ENCODE measurements at regions not wholly inside any gene's neighbourhood (a gene's known extent, or its start where the extent isn't known, plus 50 kb on each side); places are given as distances from the start of the nearest gene placed in this dataset.

DNA sequence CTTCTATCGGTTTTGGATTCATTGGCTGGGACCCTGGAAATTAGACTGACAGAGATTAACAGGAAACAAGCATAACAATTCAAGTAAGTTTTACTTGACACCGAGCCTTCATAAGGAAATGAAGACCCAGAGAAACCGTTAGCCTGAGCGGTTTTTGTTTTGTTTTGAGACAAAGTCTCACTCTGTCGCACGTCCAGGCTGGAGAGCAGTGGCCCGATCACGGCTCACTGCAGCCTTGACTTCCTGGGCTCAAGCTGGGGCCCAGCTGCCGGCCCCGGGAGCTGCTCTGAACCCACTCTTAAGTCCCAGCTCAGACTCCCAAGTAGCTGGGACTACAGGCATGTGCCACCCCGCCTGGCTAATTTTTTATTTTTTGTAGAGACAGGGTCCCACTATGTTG lies 321.3 kb downstream of the SEC14L1 start:
- FAIRE-seq = no peak

DNA sequence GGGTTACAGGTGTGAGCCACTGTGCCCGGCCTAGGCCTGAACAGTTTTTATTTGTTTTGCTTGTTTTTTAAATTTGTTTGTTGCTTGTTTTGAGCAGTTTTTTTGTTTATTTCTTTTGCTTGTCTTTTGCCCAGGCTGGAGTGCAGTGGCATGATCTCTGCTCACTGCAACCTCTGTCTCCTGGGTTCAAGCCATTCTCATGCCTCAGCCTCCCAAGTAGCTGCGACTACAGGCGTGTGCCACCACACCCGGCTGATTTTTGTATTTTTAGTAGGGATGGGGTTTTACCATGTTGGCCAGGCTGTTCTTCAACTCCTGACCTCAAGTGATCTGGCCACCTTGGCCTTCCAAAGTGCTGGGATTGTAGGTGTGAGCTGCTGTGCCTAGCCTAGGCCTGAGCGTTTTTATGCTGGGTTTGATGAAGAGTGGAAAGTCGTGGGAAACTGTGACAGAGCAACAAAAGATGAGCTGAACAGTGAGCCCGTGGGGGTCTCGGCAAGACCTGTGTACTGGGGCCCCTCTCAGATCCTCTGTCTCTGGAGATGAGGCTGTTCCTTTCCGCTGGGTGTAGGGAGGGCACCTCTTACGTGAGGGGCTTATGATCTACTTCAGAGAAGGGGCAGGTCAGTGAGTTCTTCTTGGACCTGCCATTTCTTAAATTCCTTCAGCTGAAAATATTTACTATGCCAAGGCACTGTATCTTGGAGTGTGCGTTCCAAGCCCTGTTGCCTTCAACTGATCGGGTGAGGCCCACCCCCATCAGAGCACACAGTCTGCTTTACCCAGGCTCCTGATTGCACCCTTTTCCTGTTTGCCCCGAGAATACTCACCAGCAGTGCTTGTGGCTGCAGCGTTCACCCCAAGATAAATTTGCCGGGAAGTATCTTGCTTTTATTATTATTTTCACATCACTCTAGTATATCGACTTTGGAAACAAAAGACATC lies 322.1 kb downstream of the SEC14L1 start:
- FAIRE-seq = no peak

DNA sequence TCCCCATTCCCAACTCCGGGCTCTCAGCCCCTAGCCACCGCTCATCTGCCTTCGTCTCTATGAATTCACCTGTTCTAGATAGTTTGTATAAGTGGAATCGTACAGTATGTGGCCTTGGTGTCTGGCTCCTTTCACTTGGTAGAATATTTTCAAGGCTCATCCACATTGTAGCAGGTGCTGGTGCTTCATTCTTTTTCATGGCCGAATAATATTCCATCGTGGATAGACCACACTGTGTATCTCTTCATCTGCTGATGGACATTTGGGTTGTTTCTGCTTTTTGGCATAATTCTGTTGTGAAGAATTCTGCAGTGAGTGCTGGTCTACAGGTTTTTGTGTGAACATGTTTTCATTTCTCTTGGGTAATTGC lies 324.2 kb downstream of the SEC14L1 start:
- no peak for FAIRE-seq

DNA sequence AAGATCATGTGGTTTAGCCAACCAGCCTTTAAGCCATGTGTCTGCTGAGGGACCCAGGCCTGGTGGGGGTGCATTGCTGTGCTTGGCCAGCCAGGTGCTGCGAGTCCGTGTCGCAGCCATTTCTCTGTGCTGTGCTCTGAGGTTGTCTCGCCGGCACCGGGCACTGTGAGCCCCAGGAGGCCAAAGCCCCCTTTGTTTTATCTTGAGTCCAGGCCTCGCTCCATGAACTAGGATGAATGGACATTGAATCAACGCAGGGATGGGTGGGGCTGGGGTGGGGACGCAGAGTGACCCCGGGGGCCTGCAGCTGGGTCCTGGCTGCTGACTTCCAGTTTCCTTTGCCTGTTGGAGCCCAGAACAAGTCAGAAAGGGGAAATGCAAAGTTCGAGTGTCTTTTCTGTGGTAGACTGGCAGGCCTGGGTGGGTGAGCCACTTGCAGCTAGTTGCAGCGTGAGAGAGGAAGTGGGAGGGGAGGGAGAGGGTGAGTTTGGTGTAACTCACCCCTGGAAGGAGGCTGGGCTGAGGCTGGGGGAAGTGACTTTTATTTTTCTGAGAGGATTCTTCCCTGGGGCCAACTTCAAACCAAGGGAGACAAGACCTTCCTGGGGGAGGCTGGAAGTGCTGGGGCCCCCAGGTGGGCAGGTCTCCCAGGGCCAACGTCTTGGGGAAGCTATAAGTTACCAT lies 324.7 kb downstream of the SEC14L1 start:
- no peak for FAIRE-seq

DNA sequence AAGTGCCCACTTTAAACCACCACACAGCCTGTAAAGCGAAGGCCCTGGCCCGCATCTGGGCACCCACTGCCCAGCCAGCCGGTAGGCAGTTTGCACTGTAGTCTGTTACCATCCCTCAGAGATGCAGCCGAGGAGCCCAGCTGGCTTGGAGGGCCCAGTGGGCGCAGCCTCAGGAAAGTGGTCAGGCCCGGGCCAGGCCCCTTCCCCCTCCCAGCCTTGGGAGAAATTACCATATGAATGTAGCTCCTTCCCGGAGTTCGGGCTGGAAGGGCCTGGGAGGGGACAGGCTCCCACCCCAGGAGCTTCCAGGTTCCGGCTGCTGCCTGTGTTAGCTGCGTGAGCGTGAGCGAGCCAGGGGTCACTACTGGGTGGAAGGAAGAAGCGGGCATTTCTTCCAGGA lies 325.4 kb downstream of the SEC14L1 start:
- FAIRE-seq = no peak

GRCh38 chr17:77466596-77467223 lies 325.9 kb downstream of the SEC14L1 start:
- no peak for FAIRE-seq

- no peak for FAIRE-seq
Measured at GRCh38 chr17:77467521-77467920, 326.8 kb downstream of the SEC14L1 start.

- FAIRE-seq = no peak
Measured at GRCh38 chr17:77468897-77469296, 328.1 kb downstream of the SEC14L1 start.

GRCh38 chr17:77470330-77470786 lies 329.6 kb downstream of the SEC14L1 start:
- no peak for FAIRE-seq

- FAIRE-seq = no peak
Measured at GRCh38 chr17:77470800-77471733, 330.3 kb downstream of the SEC14L1 start.

DNA sequence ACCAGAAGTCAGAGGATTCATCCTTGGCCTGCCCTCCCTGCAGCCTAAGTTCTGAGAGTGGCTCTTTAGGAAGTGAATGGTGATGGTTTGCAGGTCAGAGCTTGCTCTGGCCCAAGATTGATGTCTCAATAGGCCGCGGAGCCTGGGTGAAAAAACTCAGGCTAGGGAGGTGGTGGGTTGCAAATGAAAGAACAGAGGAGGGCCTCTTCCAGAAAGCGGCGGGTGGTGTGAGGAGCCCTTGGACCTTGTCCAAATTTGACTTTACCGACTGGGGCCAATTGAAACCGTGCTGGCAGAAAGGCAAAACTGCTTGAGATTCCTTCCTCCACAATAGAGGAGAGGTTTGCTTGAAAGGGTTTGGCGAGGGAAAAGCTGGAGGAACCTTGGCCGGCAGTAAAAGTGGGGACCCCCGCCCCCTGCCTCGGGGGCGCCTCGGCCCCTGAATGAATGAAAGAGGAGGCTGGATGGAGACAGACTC lies 331.3 kb downstream of the SEC14L1 start:
- no peak for FAIRE-seq

GRCh38 chr17:77472468-77473310 lies 331.9 kb downstream of the SEC14L1 start:
- FAIRE-seq = no peak

DNA sequence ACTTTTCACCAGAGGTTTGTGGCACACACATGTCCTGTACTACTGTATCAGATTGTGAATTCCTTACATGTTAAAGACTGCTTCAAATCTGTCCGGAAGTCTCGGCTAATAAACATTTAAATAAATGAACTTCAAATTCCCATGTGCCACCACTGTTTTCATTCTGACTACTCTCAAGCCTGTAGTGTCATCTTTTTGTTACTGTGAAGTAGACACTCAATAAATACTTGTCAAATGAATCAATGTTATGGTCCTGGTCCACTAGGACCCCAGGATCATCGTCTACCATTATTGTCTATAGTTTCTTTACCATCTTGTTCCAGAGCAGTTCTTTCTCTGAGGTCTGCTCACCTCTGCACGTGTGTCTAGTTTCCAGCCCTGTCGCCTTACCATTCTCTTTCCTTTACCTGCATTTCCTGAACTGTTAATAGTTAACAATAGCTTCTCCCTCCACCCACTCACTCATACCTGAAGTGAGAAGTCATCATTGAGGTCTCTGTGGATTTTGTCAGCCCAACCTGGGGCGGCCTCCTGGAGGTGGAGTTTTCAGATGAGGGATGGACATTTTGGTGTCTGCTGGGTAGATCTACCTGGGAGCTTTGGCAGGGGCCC lies 333.0 kb downstream of the SEC14L1 start:
- FAIRE-seq = no peak

DNA sequence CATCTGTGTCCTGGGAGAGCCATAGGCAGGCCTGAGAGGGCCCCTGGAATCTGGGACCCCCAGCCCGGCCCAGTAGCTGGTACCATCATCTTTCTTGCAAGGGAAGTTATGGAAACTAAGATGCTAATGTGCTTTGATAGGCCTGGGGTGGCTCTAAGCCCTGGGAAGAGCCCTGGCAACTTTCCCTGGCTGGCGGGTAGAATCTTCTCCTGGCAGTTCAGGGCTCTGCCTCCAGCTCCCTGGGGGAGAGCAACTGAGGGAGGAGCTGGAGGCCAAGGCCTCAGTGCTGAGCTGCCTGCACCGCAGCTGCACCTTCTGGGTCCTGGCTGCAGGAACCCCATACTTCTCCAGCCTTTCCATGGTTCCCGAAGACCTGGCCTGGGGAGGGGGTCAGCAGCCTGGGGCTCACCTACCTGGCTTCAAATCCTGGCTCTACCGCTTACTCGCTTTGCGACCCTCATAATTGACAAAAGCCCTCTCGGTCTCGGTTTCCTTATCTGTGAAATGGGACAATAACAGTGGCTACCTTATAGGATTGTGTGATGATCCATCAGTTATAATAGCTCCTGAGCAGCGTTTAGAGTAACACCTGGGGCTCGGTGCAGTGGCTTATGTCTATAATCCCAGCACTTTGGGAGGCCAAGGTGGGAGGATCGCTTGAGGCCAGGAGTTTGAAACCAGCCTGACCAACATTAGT lies 333.7 kb downstream of the SEC14L1 start:
- no peak for FAIRE-seq

DNA sequence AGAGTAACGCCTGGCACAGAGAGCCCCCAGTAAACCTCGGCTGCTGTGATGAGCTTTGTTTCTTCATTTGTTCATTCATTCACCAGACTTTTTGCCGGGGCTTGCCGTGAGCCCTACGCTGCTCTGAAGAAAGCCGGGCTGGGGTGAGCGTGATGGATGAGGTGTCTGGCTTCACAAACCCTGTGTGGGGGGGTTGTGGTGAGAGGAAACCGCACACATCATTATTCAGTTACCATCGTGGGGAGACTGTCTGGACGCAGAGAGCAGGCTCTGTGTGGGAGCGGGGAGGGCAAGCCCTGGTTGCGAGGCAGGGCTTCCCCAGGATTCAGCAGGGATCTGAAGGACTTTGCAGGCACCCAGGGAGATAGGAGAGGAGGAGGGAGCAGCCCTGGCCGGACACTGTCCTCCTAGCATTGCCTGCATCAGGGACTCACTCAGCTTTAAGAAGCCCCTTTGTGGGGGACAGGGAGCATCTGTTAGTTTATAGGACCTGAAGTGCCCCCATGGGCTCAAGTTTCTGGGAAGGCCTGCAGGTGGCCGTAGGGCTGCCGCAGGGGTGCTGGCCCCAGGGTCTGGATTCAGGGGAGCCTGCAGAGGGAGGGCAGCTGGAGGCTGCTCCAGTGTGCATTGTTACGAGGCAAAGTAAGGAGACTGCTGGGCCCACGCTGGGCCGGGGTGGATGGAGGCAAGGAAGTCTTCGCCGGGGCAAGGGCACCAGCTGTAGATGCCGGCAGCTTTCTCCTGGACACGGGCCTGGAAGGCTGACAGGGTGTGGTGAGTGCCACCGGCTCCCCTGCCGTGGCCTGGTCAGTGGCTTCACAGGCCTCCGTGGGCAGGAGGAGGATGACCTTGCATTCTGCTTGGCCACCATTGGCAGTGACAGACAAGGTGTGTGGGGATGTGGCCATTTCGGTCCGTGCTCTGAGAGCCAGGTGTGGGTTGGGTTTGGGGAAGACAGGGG lies 334.5 kb downstream of the SEC14L1 start:
- FAIRE-seq = no peak

- FAIRE-seq = no peak
Measured at GRCh38 chr17:77476006-77476405, 335.2 kb downstream of the SEC14L1 start.

GRCh38 chr17:77476498-77476897 lies 335.7 kb downstream of the SEC14L1 start:
- no peak for FAIRE-seq

DNA sequence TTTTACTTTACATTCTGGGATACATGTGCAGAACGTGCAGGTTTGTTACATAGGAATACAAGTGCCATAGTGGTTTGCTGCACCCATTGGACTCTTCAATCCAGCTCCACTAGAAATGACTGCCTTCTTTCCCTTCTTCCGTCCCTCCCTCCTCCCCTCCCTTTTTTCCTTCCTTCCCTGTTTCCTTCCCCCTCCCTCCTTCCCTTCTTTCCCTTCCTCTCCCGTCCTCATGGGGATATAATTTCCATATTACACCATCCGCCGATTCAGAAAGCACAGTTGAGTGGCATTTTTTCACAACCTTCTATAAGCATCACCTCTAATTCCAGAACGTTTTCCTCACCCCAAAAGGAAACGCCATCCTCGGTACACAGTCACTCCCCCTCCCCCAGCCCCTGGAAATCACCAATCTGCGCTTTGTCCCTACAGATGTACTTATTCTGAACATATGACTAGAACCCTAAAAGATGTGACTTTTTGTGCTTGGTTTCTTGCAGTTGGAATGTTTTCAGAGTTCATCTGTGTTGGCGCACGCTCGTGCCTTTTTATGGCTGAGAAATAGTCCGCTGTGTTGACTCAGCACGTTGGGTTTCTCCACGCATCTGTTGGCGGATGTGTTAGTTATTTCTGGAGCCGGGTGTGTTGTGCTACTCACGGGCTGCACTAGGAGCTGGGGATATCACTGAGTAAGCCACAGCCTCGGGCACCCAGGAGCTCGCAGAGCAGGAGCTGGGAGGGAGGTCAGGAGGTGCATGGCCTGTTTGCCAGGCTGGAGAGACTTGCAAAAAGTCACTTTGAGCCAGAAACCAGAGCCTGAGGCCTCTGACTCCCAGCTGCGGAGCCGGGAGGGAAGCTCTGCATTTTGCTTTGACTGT lies 336.4 kb downstream of the SEC14L1 start:
- peak; percentile 58 for FAIRE-seq

Data from endometrium (tissue), 2 donors.